NCI-H2171 (cell line): ENCODE measurements at regions not wholly inside any gene's neighbourhood (a gene's known extent, or its start where the extent isn't known, plus 50 kb on each side); places are given as distances from the start of the nearest gene placed in this dataset.

Experiments
- DNase-seq: peaks from one replicate; lab custom pipeline; 2025; lab: John Stamatoyannopoulos, UW

DNA sequence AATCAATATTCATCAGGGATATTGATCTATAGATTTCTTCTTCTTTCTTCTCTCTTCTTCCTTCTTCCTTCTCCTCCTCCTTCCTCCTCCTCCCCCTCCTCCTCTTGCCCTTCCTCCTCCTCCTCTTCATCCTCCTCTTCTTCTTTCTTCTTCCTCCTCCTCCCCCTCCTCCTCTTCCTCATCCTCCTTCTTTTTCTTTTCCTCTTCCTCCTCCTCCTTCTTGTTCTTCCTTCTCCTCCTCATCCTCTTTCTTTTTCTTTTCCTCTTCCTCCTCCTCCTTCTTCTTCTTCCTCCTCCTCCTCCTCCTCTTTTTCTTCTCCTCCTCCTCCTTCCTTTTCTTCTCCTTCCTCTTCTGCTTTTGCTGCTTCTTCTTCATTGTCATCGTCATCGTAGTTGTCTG is 52.4 kb upstream of the SERINC1 start:
- DNase-seq: no peak

DNA sequence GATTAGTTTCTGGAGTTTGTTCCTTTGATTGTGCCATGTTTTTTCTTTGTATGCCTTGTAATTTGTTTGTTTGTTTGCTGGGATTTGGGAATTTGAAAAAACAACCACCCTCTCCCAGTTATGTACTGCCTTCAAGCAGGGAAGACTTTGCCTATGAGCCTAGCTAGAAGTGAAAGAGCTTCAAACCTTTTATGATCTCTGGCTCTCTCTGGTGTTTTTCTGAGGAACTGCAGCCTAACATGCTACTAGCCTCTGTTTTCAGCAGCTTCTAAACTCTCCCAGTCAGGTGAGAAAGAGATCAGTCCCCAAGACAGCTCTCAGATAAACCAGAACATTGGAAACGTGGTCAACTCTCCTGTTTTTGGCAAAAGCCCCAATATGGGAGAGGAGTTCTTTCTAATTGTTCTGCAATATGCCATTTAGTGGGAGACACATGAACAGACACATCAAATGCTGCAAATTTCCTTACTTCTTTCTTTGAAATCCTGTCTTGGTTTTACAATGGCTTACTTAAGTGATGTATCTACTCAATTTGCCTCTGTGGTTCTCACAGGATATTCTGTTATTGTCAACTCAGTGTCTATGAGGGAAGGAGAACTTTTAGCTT is 58.9 kb upstream of the SERINC1 start:
- peak; percentile 43 for DNase-seq

- DNase-seq: no peak
These were observed 61.9 kb upstream of the PKIB start for GRCh38 chr6:122548281-122548680.

DNA sequence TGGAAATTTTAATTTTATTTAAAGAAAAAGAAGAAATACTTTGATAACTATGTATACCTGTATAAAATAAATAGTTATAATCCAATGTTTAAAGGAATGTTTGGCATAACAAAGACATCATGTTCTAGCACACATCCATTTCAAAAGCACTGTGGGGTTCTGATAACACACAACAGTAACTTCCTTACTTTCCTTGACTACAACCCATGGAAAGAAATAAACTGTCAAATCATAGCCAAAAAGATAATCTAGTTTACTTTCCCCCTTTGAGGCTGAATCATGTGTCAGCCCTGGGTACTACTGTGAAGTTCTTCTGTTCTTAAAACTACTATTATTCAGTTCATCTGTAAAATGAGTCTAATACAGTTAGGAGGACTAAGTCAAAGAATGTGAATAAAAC is 61.4 kb upstream of the PKIB start:
- DNase-seq: no peak

DNA sequence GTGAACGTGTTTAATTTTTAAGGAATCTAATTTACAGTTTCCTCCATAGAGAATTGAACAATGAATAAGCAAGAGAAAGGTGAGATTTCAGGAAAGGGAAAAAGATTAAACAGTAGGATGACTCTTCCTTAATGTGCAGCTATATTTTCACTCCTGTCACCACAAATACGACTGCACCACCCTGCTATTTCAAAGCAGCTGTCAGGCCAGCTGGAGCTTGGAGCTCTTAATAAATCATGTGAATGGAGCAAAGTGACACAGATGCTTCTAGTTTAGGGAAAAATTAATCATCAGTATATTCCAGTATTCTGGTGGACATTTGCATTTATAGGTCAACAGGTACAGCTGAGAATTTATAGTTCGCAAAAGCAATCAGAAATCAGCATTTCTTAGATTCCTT is 56.5 kb upstream of the PKIB start:
- DNase-seq: peak; percentile 75

- DNase-seq: no peak
These were observed 54.6 kb upstream of the PKIB start for GRCh38 chr6:122555561-122555960.

DNA sequence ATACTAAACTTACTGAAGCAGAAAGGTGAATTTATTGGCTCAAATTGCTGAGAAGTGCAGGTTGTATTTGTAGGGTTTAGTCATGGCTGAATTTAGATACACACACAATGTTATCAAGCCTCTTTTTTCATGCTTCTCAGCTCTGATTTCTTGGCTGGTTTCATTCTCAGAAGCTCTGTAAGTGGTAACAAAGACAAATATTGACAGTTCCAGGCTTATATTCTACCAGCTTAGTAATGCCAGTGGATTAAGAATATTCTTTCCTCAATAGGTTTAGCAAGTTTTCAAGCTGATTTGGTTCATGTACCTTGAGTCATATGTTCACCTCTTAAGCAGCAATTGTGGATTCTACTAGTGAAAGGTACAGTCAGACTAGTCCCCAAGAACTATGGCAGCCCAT is 52.1 kb upstream of the PKIB start:
- no peak for DNase-seq
